ENCODE measurements at regions not wholly inside any gene's neighbourhood (a gene's known extent, or its start where the extent isn't known, plus 50 kb on each side); places are given as distances from the start of the nearest gene placed in this dataset.

GRCh38 chr2:133773854-133774653 lies 205.8 kb upstream of the NCKAP5 start:
- DNase-seq, result no peak

GRCh38 chr2:133774654-133775015 lies 206.4 kb upstream of the NCKAP5 start:
- no peak for DNase-seq

GRCh38 chr2:133776936-133777573 lies 208.8 kb upstream of the NCKAP5 start:
- DNase-seq, result no peak

GRCh38 chr2:133777574-133777960 lies 209.3 kb upstream of the NCKAP5 start:
- DNase-seq, result no peak

- peak; percentile 7 for DNase-seq
These were observed 212.1 kb upstream of the NCKAP5 start for GRCh38 chr2:133780099-133780996.

GRCh38 chr2:133780997-133781513 lies 212.8 kb upstream of the NCKAP5 start:
- DNase-seq, result no peak

- DNase-seq, result no peak
These were observed 218.9 kb upstream of the NCKAP5 start for GRCh38 chr2:133787207-133787606.

- DNase-seq, result no peak
These were observed 219.4 kb upstream of the NCKAP5 start for GRCh38 chr2:133787651-133788050.

GRCh38 chr2:133788386-133788785 lies 220.1 kb upstream of the NCKAP5 start:
- DNase-seq, result no peak

- DNase-seq, result no peak
These were observed 221.5 kb upstream of the NCKAP5 start for GRCh38 chr2:133789743-133790142.

GRCh38 chr2:133790711-133791110 lies 222.4 kb upstream of the NCKAP5 start:
- no peak for DNase-seq

GRCh38 chr2:133791191-133791590 lies 222.9 kb upstream of the NCKAP5 start:
- DNase-seq, result no peak

GRCh38 chr2:133792223-133792622 lies 224.0 kb upstream of the NCKAP5 start:
- no peak for DNase-seq

GRCh38 chr2:133794114-133794513 lies 225.9 kb upstream of the NCKAP5 start:
- no peak for DNase-seq

- DNase-seq, result no peak
These were observed 233.7 kb upstream of the NCKAP5 start for GRCh38 chr2:133801946-133802345.

- no peak for DNase-seq
These were observed 234.3 kb upstream of the NCKAP5 start for GRCh38 chr2:133802409-133803039.

- DNase-seq, result no peak
These were observed 238.3 kb upstream of the NCKAP5 start for GRCh38 chr2:133806564-133806963.

- DNase-seq, result no peak
These were observed 241.2 kb upstream of the NCKAP5 start for GRCh38 chr2:133809485-133809884.

GRCh38 chr2:133810559-133810958 lies 242.3 kb upstream of the NCKAP5 start:
- DNase-seq, result no peak

- DNase-seq, result no peak
These were observed 243.3 kb upstream of the NCKAP5 start for GRCh38 chr2:133811409-133812125.

GRCh38 chr2:133812826-133813617 lies 244.8 kb upstream of the NCKAP5 start:
- no peak for DNase-seq
